GM12865 (cell line): ENCODE measurements at regions not wholly inside any gene's neighbourhood (a gene's known extent, or its start where the extent isn't known, plus 50 kb on each side); places are given as distances from the start of the nearest gene placed in this dataset.

Experiments used
- DNase-seq: peaks from one replicate; pipeline ENCODE4 v3.0.0; 2010; ENCODE audit warnings: low read depth
- H3K4me3 ChIP-seq: 2 replicates; pipeline ENCODE4 v1.5.1; 2011; ENCODE audit warnings: mild to moderate bottlenecking, low read depth, low read length, control low read depth
- CTCF ChIP-seq: IDR thresholded peaks from 2 replicates; pipeline ENCODE4 v1.5.1; 2011; ENCODE audit warnings: low read length, control low read depth, low read depth, inconsistent platforms; ENCODE audit not compliant: insufficient read depth; ENCODE audit errors: missing control alignments

DNA sequence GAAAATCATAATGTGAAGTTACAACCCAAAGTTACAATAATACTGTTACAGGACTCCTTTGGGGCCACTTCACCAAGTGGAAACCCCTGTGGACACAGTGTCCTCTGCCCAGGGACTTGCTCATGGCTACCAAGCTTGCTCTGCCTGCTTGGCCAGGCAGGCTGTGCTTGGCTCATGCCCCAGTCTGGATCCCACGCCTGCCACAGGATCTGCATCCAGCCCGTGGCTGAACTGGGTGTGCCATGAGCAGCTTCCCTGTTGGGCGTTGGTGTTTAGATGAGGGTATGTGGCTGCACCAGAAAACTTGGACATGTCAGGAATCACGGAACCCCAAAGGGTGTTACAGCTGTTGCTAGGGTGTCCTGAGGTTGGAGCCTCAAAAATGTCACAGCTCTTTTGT lies 820.9 kb downstream of the SLC6A15 start:
- no peak for TF ChIP-seq CTCF
- H3K4me3 ChIP-seq = no peak overlapping the region
- no peak for DNase-seq

DNA sequence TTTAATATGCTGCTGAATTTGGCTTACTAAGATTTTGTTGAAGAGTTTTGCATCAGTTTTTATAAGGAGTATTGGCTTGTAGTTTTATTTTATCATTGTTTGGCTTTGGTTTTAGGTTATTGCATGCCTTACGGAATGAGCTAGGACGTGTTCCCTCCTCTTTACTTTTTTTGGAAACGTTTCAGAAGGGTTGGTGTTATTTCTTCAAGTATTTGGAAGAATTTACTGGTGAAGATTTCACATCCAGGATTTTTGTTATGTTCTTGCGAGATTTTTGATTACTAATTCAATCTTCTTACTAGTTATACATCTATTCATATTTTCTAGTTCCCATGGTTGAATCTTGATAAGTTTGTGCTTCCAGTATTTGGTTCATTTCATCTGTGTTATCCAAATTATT lies 823.2 kb downstream of the SLC6A15 start:
- TF ChIP-seq CTCF = no peak
- no peak overlapping the region for H3K4me3 ChIP-seq
- no peak for DNase-seq

- no peak for TF ChIP-seq CTCF
- H3K4me3 ChIP-seq = no peak overlapping the region
- DNase-seq = no peak
Measured at GRCh38 chr12:84085046-84085445, 827.6 kb downstream of the SLC6A15 start.

- DNase-seq = no peak
- no peak overlapping the region for H3K4me3 ChIP-seq
Measured at GRCh38 chr12:84079626-84080025, 833.0 kb downstream of the SLC6A15 start.

GRCh38 chr12:84077679-84078078 lies 834.9 kb downstream of the SLC6A15 start:
- DNase-seq = no peak
- no peak for TF ChIP-seq CTCF
- H3K4me3 ChIP-seq = no peak overlapping the region

More at GRCh38 chr12:84079626-84080025, 833.0 kb downstream of the SLC6A15 start:
- TF ChIP-seq CTCF = no peak

DNA sequence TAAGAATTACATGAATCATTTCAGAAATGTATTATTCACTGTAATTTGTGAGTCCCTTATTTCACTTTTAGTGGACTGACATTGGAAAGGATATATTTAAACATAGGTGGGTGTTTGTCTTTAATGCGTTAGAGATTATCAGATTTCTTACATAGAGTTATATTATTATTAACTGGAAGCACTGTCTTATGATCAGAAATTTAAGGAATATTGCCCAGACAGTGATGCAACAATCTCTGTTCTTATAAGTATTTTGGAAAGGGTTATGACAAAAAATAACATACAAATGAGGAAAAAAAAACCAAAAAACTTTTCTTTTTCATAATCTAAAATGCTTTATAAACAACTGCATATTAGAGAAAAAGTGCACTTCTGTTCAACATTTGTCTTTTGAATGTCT lies 836.6 kb downstream of the SLC6A15 start:
- no peak for TF ChIP-seq CTCF

GRCh38 chr12:84073401-84073800 lies 839.2 kb downstream of the SLC6A15 start:
- no peak for TF ChIP-seq CTCF
- DNase-seq = no peak
- no peak overlapping the region for H3K4me3 ChIP-seq

More for the DNA sequence above, 836.6 kb downstream of the SLC6A15 start:
- DNase-seq = no peak
- no peak overlapping the region for H3K4me3 ChIP-seq
